ENCODE measurements at regions not wholly inside any gene's neighbourhood (a gene's known extent, or its start where the extent isn't known, plus 50 kb on each side); places are given as distances from the start of the nearest gene placed in this dataset.

GRCh38 chr20:48162621-48163020 is 377.3 kb upstream of the SULF2 start:
- in situ Hi-C loops (cut with MboI; ENCODE audit: low pct_unique_long_range_greater_than_20kb in 2 of 9, low sequenced_read_pairs in 9 of 9, unreplicated experiment in 9 of 9) = no loop called here
- 27 to 100% (median 85%) methylated on average over 1 to 13 of the region's 13 CpGs; no CpG with 5 or more reads in 1 of the 10 experiments for WGBS, 10 experiments
- Histone ChIP-seq H3K4me1 (replicated peaks in 1 of 2) (peaks cover 9 to 17% of the 10 kb centered on the region in 2 donors), H3K27ac (no peak overlapping the region), H3K4me3 (no peak overlapping the region)
- ATAC-seq (replicated peaks in 6 of 8) = no peak

DNA sequence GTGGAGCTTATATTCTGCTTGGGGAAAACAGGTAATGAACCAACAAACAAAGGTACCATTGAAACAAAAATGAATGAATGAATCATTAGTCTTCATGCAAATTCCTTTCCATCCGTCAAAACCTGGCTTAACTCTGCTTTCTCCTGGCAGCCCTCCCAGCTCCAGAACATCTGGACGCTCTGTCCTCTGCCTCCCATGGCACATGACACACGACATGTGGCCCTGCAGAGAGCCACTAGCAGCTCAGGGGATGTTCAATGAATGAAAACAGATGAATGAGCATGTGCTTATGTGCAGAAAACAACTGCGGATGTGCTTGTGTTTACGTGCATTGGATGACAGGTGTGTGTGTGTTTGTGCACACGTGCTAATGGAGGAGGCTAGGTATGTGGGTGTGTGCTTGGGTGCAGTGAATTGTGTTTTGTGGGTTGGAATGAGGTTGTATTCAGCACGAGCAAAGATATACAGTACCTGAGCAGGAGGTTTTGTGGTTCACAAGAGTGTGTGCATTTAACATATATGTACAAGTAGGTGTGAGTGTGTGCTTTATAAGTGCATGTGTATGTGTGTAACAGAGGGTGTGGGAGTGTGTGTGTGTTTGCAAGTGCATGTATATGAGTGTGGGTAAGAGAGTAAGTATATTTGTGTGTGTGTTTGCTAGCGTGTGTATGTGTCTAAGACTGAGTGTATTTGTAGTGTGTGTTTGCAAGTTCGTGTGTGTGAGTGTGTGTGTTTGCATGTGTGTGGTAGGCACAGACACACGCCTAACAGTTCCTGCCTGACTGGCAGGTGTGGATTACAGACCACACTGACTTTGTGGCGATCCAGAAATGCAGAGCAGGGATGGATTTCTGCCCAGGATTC is 374.1 kb upstream of the SULF2 start:
- 3 to 100% (median 68%) methylated on average over 1 to 9 of the region's 11 CpGs for WGBS, 10 experiments
- no peak overlapping the region for H3K4me3 ChIP-seq
- peaks cover 16 to 17% of the 10 kb centered on the region in 2 donors for H3K4me1 ChIP-seq (replicated peaks in 1 of 2)
- H3K27ac ChIP-seq = no peak overlapping the region
- ATAC-seq (replicated peaks in 6 of 8) = peak in 3 of 8 experiments; percentile 31 to 65 (median 41)
- in situ Hi-C loops (cut with MboI; ENCODE audit: low pct_unique_long_range_greater_than_20kb in 2 of 9, low sequenced_read_pairs in 9 of 9, unreplicated experiment in 9 of 9) = no loop called here

- 0 to 88% (median 58%) methylated on average over 1 to 2 of the region's 2 CpGs; no CpG with 5 or more reads in 2 of the 10 experiments for WGBS, 10 experiments
- in situ Hi-C loops (cut with MboI; ENCODE audit: low pct_unique_long_range_greater_than_20kb in 2 of 9, low sequenced_read_pairs in 9 of 9, unreplicated experiment in 9 of 9) = no loop called here
- H3K27ac ChIP-seq = no peak overlapping the region
- peaks cover 14 to 23% of the 10 kb centered on the region in 2 donors for H3K4me1 ChIP-seq (replicated peaks in 1 of 2)
- no peak overlapping the region for H3K4me3 ChIP-seq
- ATAC-seq (replicated peaks in 6 of 8) = peak in 3 of 8 experiments; percentile 72 to 90 (median 79)
Observed at GRCh38 chr20:48158014-48158413, 372.7 kb upstream of the SULF2 start.

- peak in 2 of 8 experiments; percentile 14 to 32 for ATAC-seq (replicated peaks in 6 of 8)
- WGBS, 10 experiments = 14 to 100% (median 89%) methylated on average over 1 to 3 of the region's 3 CpGs; no CpG with 5 or more reads in 3 of the 10 experiments
- H3K4me3 ChIP-seq = no peak overlapping the region
- in situ Hi-C loops (cut with MboI; ENCODE audit: low pct_unique_long_range_greater_than_20kb in 2 of 9, low sequenced_read_pairs in 9 of 9, unreplicated experiment in 9 of 9) = no loop called here
- peaks cover 13 to 23% of the 10 kb centered on the region in 2 donors for H3K4me1 ChIP-seq (replicated peaks in 1 of 2)
- no peak overlapping the region for H3K27ac ChIP-seq
Observed at GRCh38 chr20:48156951-48157700, 371.8 kb upstream of the SULF2 start.

DNA sequence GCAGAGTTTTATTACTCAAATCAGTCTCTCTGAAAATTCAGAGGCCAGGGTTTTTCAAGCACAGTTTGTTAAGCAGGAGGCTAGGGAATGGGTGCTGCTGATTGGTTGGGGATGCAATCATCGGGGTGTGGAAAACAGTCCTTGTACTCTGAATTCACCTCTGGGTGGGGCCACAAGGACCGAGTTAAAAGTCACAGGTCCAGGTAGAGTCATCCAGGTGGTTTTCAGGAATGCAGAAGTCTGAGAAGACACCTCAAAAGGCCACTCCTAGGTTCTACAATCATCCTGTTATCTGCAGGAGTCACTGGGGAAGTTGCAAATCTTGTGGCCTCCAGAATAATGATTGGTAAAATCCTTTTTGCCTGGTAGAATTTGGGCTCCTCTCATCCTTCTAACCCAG is 371.2 kb upstream of the SULF2 start:
- WGBS, 10 experiments = 67 to 100% (median 88%) methylated on average over 1 to 2 of the region's 2 CpGs; no CpG with 5 or more reads in 6 of the 10 experiments
- in situ Hi-C loops (cut with MboI; ENCODE audit: low pct_unique_long_range_greater_than_20kb in 2 of 9, low sequenced_read_pairs in 9 of 9, unreplicated experiment in 9 of 9) = no loop called here
- Histone ChIP-seq H3K4me3 (no peak overlapping the region), H3K27ac (no peak overlapping the region), H3K4me1 (replicated peaks in 1 of 2) (peaks cover 16 to 24% of the 10 kb centered on the region in 2 donors)
- no peak for ATAC-seq (replicated peaks in 6 of 8)

GRCh38 chr20:48155268-48155667 is 370.0 kb upstream of the SULF2 start:
- WGBS, 10 experiments = 60 to 100% (median 84%) methylated on average over 1 to 6 of the region's 9 CpGs; no CpG with 5 or more reads in 6 of the 10 experiments
- in situ Hi-C loops (cut with MboI; ENCODE audit: low pct_unique_long_range_greater_than_20kb in 2 of 9, low sequenced_read_pairs in 9 of 9, unreplicated experiment in 9 of 9) = no loop called here
- H3K27ac ChIP-seq = no peak overlapping the region
- peaks cover 24 to 36% of the 10 kb centered on the region in 2 donors for H3K4me1 ChIP-seq (replicated peaks in 1 of 2)
- H3K4me3 ChIP-seq = no peak overlapping the region
- peak in 5 of 8 experiments; percentile 11 to 74 (median 57) for ATAC-seq (replicated peaks in 6 of 8)

DNA sequence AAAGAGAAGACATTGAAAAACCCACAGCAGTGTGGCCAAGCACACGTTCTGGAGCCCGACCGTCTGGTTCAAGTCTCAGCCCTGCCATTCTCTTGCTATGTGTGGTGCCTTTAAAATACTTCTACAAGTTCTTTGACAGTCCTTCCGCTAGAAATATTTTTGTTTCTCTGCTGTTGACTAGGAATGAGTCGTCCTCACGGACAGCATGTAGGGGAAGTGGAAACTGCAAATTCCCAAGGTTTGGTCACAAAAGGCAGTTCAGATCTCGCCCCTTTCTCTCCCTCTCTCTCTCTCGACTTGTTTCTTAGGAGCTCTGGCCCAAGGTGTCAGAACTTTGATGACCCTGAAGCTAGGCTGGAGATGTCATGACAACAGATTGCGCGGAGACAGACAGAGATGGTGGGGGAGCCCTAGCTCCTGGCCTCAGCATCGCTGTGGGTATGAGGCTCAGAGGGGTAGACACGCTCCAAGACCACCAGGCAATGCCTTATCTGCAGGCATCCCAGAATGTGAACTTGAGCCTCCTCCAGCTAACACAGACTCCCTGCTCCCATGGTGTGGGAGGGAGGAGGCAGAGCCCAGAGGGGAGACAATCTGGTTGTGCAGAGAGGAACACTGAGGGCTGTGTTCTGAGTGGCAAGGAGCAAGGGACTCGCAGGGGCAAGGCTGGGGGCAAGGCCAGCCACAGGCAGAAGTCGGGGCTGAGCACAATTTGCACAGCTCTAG is 368.9 kb upstream of the SULF2 start:
- in situ Hi-C loops (cut with MboI; ENCODE audit: low pct_unique_long_range_greater_than_20kb in 2 of 9, low sequenced_read_pairs in 9 of 9, unreplicated experiment in 9 of 9) = no loop called here
- Histone ChIP-seq H3K4me1 (replicated peaks in 1 of 2) (peaks cover 34 to 46% of the 10 kb centered on the region in 2 donors), H3K4me3 (no peak overlapping the region), H3K27ac (no peak overlapping the region)
- peak in 1 of 8 experiments; percentile 24 for ATAC-seq (replicated peaks in 6 of 8)
- 28 to 90% (median 74%) methylated on average over 3 to 8 of the region's 14 CpGs; no CpG with 5 or more reads in 1 of the 10 experiments for WGBS, 10 experiments

GRCh38 chr20:48153523-48153922 is 368.2 kb upstream of the SULF2 start:
- WGBS, 10 experiments = 0 to 54% methylated on average over 1 to 3 of the region's 3 CpGs; no CpG with 5 or more reads in 8 of the 10 experiments
- ATAC-seq (replicated peaks in 6 of 8) = peak in 7 of 8 experiments; percentile 41 to 87 (median 82)
- Histone ChIP-seq H3K27ac (no peak overlapping the region), H3K4me1 (replicated peaks in 1 of 2) (peaks cover 34 to 46% of the 10 kb centered on the region in 2 donors), H3K4me3 (no peak overlapping the region)
- in situ Hi-C loops (cut with MboI; ENCODE audit: low pct_unique_long_range_greater_than_20kb in 2 of 9, low sequenced_read_pairs in 9 of 9, unreplicated experiment in 9 of 9) = no loop called here

DNA sequence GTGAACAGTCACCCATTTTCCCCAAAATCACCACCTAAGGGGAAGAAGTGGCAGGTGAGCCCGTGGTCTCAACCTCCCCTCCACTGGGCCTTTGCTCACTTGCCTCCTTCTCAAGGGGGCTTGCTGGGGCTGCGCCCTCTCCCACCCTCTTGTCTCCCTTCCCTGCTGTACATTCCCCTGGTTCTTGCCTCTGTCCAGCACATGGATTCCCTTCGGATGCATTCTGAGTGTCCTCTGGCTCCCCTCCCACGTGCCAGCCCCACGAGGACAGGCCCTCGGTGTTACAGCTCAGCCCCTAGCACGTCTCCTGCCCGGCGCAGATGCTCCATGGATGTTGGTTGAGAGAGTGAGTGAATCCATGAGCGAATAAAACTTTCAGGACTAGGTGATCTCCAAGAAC is 367.8 kb upstream of the SULF2 start:
- peaks cover 34 to 46% of the 10 kb centered on the region in 2 donors for H3K4me1 ChIP-seq (replicated peaks in 1 of 2)
- in situ Hi-C loops (cut with MboI; ENCODE audit: low pct_unique_long_range_greater_than_20kb in 2 of 9, low sequenced_read_pairs in 9 of 9, unreplicated experiment in 9 of 9) = no loop called here
- no peak overlapping the region for H3K27ac ChIP-seq
- no peak overlapping the region for H3K4me3 ChIP-seq
- 0 to 100% (median 58%) methylated on average over 1 to 5 of the region's 10 CpGs; no CpG with 5 or more reads in 2 of the 10 experiments for WGBS, 10 experiments
- no peak for ATAC-seq (replicated peaks in 6 of 8)

GRCh38 chr20:48150568-48150967 is 365.3 kb upstream of the SULF2 start:
- Histone ChIP-seq H3K4me3 (no peak overlapping the region), H3K27ac (peak overlapping the region; percentile 51 to 70), H3K4me1 (replicated peaks in 1 of 2) (peaks cover 56 to 57% of the 10 kb centered on the region in 2 donors)
- 37 to 90% (median 58%) methylated on average over 2 to 5 of the region's 7 CpGs; no CpG with 5 or more reads in 5 of the 10 experiments for WGBS, 10 experiments
- no peak for ATAC-seq (replicated peaks in 6 of 8)
- in situ Hi-C loops (cut with MboI; ENCODE audit: low pct_unique_long_range_greater_than_20kb in 2 of 9, low sequenced_read_pairs in 9 of 9, unreplicated experiment in 9 of 9) = no loop called here

GRCh38 chr20:48149902-48150301 is 364.6 kb upstream of the SULF2 start:
- peaks cover 55 to 57% of the 10 kb centered on the region in 2 donors for H3K4me1 ChIP-seq (replicated peaks in 1 of 2)
- 41 to 79% (median 52%) methylated on average over 1 to 9 of the region's 15 CpGs; no CpG with 5 or more reads in 2 of the 10 experiments for WGBS, 10 experiments
- peak in 5 of 8 experiments; percentile 6 to 44 (median 15) for ATAC-seq (replicated peaks in 6 of 8)
- H3K4me3 ChIP-seq = no peak overlapping the region
- peak overlapping the region; percentile 24 to 56 for H3K27ac ChIP-seq
- in situ Hi-C loops (cut with MboI; ENCODE audit: low pct_unique_long_range_greater_than_20kb in 2 of 9, low sequenced_read_pairs in 9 of 9, unreplicated experiment in 9 of 9) = no loop called here

DNA sequence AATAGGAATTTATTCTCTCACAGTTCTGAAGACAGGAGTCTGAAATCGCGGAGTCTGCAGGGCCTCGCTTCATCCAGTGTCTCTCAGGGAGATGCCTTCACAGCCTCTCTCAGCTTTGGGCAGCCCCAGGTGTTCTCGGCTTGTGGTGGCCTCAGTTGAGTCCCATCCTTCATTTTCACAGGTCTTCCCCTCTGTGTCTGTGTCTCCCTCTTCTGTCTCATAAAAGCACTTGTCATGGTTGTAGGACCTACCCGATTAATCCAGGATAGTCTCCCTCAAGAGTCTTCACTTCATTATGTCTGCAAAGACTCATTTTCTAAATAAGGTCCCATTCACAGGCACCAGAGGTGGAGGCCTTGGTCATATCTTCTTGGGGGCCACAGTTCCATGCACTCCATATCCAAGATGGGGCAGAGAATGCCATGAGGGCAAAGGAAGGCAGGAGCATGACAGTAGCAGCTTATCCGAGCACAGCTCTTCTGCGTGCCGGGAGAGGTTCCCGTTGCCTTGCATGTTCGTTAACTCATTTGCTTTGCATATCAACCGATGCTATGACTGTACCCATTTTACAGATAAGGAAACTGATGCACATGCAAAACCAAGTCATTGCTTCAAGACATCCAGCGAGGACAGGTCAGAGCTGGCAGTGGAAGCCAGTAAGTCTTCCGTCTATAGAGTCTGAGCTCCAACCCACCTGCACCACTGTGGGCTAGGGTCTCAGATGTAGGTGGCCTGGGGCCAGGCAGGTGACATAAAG is 363.8 kb upstream of the SULF2 start:
- Histone ChIP-seq H3K4me3 (no peak overlapping the region), H3K27ac (peak overlapping the region; percentile 24 to 56), H3K4me1 (replicated peaks in 1 of 2) (peaks cover 50 to 63% of the 10 kb centered on the region in 2 donors)
- no peak for ATAC-seq (replicated peaks in 6 of 8)
- 30 to 100% (median 80%) methylated on average over 1 to 12 of the region's 13 CpGs; no CpG with 5 or more reads in 1 of the 10 experiments for WGBS, 10 experiments
- in situ Hi-C loops (cut with MboI; ENCODE audit: low pct_unique_long_range_greater_than_20kb in 2 of 9, low sequenced_read_pairs in 9 of 9, unreplicated experiment in 9 of 9) = no loop called here

Measured in motor neuron (in vitro differentiated cells).